GM23338 (cell line): ENCODE measurements at regions not wholly inside any gene's neighbourhood (a gene's known extent, or its start where the extent isn't known, plus 50 kb on each side); places are given as distances from the start of the nearest gene placed in this dataset.

Experiments
- ATAC-seq: fragments of 200-7000 bp; cut with Tn5 transposase; 3 replicates; pipeline ENCODE4 v1.9.1; 2020
- DNase-seq: peaks from one replicate; pipeline ENCODE4 v3.0.0-alpha.2; 2015; ENCODE audit warnings: low spot score
- H2AFZ ChIP-seq: fragments of 200-600 bp; sonication (generic); 2 replicates; pipeline ENCODE4 v1.8.0; 2016; ENCODE audit warnings: antibody characterized with exemption, mild to moderate bottlenecking, moderate library complexity
- H3F3A ChIP-seq: fragments of 200-600 bp; sonication (generic); replicated peaks from 2 replicates; pipeline ENCODE4 v1.8.0; 2017; ENCODE audit warnings: antibody characterized with exemption, mixed run types, low read depth
- H3K27ac ChIP-seq: fragments of 200-600 bp; sonication (generic); 2 replicates; pipeline ENCODE4 v1.6.1; 2016; ENCODE audit warnings: low read depth
- H3K27me3 ChIP-seq: fragments of 200-600 bp; sonication (generic); 2 replicates; pipeline ENCODE4 v1.8.0; 2016; ENCODE audit warnings: mild to moderate bottlenecking, mixed run types, moderate library complexity; ENCODE audit not compliant: insufficient read depth
- H3K36me3 ChIP-seq: fragments of 200-600 bp; sonication (generic); 2 replicates; pipeline ENCODE4 v1.8.0; 2016; ENCODE audit warnings: mild to moderate bottlenecking; ENCODE audit not compliant: insufficient read depth
- H3K4me1 ChIP-seq: fragments of 200-600 bp; sonication (generic); 2 replicates; pipeline ENCODE4 v1.8.0; 2016; ENCODE audit warnings: mild to moderate bottlenecking, moderate library complexity; ENCODE audit not compliant: insufficient read depth
- H3K4me2 ChIP-seq: fragments of 200-600 bp; sonication (generic); 2 replicates; pipeline ENCODE4 v1.7.1; 2017; ENCODE audit warnings: mixed run types
- H3K4me3 ChIP-seq: fragments of 200-600 bp; sonication (generic); 2 replicates; pipeline ENCODE4 v1.6.1; 2016; ENCODE audit warnings: mixed run types
- H3K79me2 ChIP-seq: fragments of 200-600 bp; sonication (generic); replicated peaks from 2 replicates; pipeline ENCODE4 v1.8.0; 2017; ENCODE audit warnings: mild to moderate bottlenecking; ENCODE audit not compliant: insufficient read depth
- H3K9me2 ChIP-seq: fragments of 200-600 bp; sonication (generic); 2 replicates; pipeline ENCODE4 v1.8.0; 2017; ENCODE audit not compliant: insufficient read depth
- H4K20me1 ChIP-seq: fragments of 200-600 bp; sonication (generic); replicated peaks from 2 replicates; pipeline ENCODE4 v1.8.0; 2017; ENCODE audit warnings: mild to moderate bottlenecking; ENCODE audit not compliant: insufficient read depth
- H3K27ac Mint-ChIP-seq: 2 replicates; pipeline ENCODE4 v1.8.0; 2020; ENCODE audit warnings: inconsistent platforms, mild to moderate bottlenecking, moderate library complexity, mixed read lengths
- H3K27me3 Mint-ChIP-seq: 3 replicates; pipeline ENCODE4 v1.8.0; 2022; ENCODE audit warnings: low read depth, mild to moderate bottlenecking, moderate library complexity, mixed read lengths, inconsistent platforms; ENCODE audit not compliant: insufficient read depth, poor library complexity
- H3K36me3 Mint-ChIP-seq: 3 replicates; pipeline ENCODE4 v1.8.0; 2021; ENCODE audit warnings: low read depth, mild to moderate bottlenecking, inconsistent platforms, moderate library complexity, mixed read lengths
- H3K4me1 Mint-ChIP-seq: 3 replicates; pipeline ENCODE4 v1.8.0; 2020; ENCODE audit warnings: mild to moderate bottlenecking, inconsistent platforms, mixed read lengths
- H3K4me3 Mint-ChIP-seq: 3 replicates; pipeline ENCODE4 v1.8.0; 2021; ENCODE audit warnings: moderate library complexity, mild to moderate bottlenecking, inconsistent platforms, mixed read lengths
- H3K9me3 Mint-ChIP-seq: 3 replicates; pipeline ENCODE4 v1.8.0; 2020; ENCODE audit warnings: moderate library complexity, mild to moderate bottlenecking, inconsistent platforms, mixed read lengths
- EZH2 ChIP-seq: fragments of 200-600 bp; sonication (generic); IDR thresholded peaks from one replicate; pipeline ENCODE4 v1.8.0; 2017; ENCODE audit warnings: antibody characterized with exemption, mild to moderate bottlenecking, low read depth; ENCODE audit not compliant: unreplicated experiment
- JUNB ChIP-seq: IDR thresholded peaks from one replicate; pipeline ENCODE4 v1.6.1; 2016; ENCODE audit warnings: antibody characterized with exemption; ENCODE audit not compliant: unreplicated experiment
- NANOG ChIP-seq: IDR thresholded peaks from 2 replicates; pipeline ENCODE4 v1.6.1; 2016; ENCODE audit warnings: antibody characterized with exemption, borderline replicate concordance
- POLR2AphosphoS5 ChIP-seq: IDR thresholded peaks from 2 replicates; pipeline ENCODE4 v1.6.1; 2016; ENCODE audit warnings: antibody characterized with exemption, low read depth
- STAT1 ChIP-seq: IDR thresholded peaks from one replicate; pipeline ENCODE4 v1.6.1; 2016; ENCODE audit warnings: antibody characterized with exemption; ENCODE audit not compliant: unreplicated experiment
- ZNF114 ChIP-seq: fragments of 250-450 bp; sonication (Bioruptor Pico); IDR thresholded peaks from 2 replicates; pipeline ENCODE4 v1.5.0; 2020; ENCODE audit warnings: mild to moderate bottlenecking, moderate library complexity
- ZNF331 ChIP-seq: fragments of 250-450 bp; sonication (Bioruptor Pico); IDR thresholded peaks from 2 replicates; pipeline ENCODE4 v1.5.0; 2020; ENCODE audit warnings: low read depth, mild to moderate bottlenecking, moderate library complexity
- TF ChIP-seq, protein P1 (sequence below): IDR thresholded peaks from 2 replicates; pipeline ENCODE4 v1.6.1; 2016; ENCODE audit warnings: antibody characterized with exemption
- TF ChIP-seq, protein P2 (sequence below): IDR thresholded peaks from one replicate; pipeline ENCODE4 v1.6.1; 2018; ENCODE audit warnings: antibody characterized with exemption; ENCODE audit not compliant: unreplicated experiment
- TF ChIP-seq, protein P3 (sequence below), 2 experiments: fragments of 200-600 bp in 1 of 2; sonication (generic) in 1 of 2; conservative IDR thresholded peaks; 2 replicates each; pipeline versions ENCODE4 v1.5.1 to v1.6.1; 2016 to 2017; ENCODE audit warnings: antibody characterized with exemption in 2 of 2, low read depth in 2 of 2, mild to moderate bottlenecking in 2 of 2, moderate library complexity in 1 of 2
- TF ChIP-seq, protein P4 (sequence below): fragments of 250-450 bp; sonication (Bioruptor Pico); IDR thresholded peaks from 2 replicates; pipeline ENCODE4 v1.5.0; 2020; ENCODE audit warnings: mild to moderate bottlenecking, moderate library complexity

DNA sequence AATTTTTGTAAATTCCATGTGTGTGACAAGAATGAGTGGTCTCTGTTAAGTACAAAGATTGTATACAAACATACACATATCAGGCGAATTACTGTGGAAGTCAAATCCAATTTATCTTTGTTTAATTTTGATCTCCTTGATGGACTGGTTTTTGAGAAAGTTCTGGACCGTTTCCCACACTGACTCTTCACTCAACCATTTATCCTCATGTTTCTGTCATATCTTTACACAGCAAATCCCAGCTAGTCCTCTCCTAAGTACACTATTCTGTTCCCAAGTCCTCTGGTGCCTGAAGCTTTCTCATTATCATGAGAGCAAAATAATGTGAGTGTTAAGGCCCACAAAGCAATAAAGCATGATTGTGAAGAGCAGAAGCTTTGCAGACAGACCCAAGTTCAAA lies 189.9 kb downstream of the WNT5A start:
- Histone ChIP-seq H3K27me3 (no peaks in the 10 kb centered on the region), H2AFZ (no peak overlapping the region), H4K20me1 (no peaks in the 10 kb centered on the region), H3K4me2 (no peak overlapping the region), H3K27ac (no peak overlapping the region), H3F3A (no peaks in the 10 kb centered on the region), H3K36me3 (no peaks in the 10 kb centered on the region), H3K79me2 (no peaks in the 10 kb centered on the region), H3K9me2 (no peaks in the 10 kb centered on the region; the same call in 1 of the 2 replicates), H3K4me1 (peaks cover 5% of the 10 kb centered on the region; the same call in 1 of the 2 replicates), H3K4me3 (no peak overlapping the region)
- H3K4me1 Mint-ChIP-seq, result peaks cover 8% of the 10 kb centered on the region
- H3K4me3 Mint-ChIP-seq, result no peak overlapping the region
- H3K36me3 Mint-ChIP-seq, result no peaks in the 10 kb centered on the region
- no peak overlapping the region for H3K27ac Mint-ChIP-seq
- no peak for TF ChIP-seq ZNF114
- no peak for TF ChIP-seq NANOG
- TF ChIP-seq, protein P1, sequence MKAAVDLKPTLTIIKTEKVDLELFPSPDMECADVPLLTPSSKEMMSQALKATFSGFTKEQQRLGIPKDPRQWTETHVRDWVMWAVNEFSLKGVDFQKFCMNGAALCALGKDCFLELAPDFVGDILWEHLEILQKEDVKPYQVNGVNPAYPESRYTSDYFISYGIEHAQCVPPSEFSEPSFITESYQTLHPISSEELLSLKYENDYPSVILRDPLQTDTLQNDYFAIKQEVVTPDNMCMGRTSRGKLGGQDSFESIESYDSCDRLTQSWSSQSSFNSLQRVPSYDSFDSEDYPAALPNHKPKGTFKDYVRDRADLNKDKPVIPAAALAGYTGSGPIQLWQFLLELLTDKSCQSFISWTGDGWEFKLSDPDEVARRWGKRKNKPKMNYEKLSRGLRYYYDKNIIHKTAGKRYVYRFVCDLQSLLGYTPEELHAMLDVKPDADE, result no peak
- TF ChIP-seq STAT1, result no peak
- TF ChIP-seq EZH2, result no peak
- TF ChIP-seq POLR2AphosphoS5, result no peak
- TF ChIP-seq, protein P2, sequence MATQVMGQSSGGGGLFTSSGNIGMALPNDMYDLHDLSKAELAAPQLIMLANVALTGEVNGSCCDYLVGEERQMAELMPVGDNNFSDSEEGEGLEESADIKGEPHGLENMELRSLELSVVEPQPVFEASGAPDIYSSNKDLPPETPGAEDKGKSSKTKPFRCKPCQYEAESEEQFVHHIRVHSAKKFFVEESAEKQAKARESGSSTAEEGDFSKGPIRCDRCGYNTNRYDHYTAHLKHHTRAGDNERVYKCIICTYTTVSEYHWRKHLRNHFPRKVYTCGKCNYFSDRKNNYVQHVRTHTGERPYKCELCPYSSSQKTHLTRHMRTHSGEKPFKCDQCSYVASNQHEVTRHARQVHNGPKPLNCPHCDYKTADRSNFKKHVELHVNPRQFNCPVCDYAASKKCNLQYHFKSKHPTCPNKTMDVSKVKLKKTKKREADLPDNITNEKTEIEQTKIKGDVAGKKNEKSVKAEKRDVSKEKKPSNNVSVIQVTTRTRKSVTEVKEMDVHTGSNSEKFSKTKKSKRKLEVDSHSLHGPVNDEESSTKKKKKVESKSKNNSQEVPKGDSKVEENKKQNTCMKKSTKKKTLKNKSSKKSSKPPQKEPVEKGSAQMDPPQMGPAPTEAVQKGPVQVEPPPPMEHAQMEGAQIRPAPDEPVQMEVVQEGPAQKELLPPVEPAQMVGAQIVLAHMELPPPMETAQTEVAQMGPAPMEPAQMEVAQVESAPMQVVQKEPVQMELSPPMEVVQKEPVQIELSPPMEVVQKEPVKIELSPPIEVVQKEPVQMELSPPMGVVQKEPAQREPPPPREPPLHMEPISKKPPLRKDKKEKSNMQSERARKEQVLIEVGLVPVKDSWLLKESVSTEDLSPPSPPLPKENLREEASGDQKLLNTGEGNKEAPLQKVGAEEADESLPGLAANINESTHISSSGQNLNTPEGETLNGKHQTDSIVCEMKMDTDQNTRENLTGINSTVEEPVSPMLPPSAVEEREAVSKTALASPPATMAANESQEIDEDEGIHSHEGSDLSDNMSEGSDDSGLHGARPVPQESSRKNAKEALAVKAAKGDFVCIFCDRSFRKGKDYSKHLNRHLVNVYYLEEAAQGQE, result no peak
- TF ChIP-seq, protein P3, sequence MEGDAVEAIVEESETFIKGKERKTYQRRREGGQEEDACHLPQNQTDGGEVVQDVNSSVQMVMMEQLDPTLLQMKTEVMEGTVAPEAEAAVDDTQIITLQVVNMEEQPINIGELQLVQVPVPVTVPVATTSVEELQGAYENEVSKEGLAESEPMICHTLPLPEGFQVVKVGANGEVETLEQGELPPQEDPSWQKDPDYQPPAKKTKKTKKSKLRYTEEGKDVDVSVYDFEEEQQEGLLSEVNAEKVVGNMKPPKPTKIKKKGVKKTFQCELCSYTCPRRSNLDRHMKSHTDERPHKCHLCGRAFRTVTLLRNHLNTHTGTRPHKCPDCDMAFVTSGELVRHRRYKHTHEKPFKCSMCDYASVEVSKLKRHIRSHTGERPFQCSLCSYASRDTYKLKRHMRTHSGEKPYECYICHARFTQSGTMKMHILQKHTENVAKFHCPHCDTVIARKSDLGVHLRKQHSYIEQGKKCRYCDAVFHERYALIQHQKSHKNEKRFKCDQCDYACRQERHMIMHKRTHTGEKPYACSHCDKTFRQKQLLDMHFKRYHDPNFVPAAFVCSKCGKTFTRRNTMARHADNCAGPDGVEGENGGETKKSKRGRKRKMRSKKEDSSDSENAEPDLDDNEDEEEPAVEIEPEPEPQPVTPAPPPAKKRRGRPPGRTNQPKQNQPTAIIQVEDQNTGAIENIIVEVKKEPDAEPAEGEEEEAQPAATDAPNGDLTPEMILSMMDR (conservative IDR thresholded peaks at IDR 0.05; ENCODE audit: low read depth in 2 of 2), result no peak
- TF ChIP-seq, protein P4, sequence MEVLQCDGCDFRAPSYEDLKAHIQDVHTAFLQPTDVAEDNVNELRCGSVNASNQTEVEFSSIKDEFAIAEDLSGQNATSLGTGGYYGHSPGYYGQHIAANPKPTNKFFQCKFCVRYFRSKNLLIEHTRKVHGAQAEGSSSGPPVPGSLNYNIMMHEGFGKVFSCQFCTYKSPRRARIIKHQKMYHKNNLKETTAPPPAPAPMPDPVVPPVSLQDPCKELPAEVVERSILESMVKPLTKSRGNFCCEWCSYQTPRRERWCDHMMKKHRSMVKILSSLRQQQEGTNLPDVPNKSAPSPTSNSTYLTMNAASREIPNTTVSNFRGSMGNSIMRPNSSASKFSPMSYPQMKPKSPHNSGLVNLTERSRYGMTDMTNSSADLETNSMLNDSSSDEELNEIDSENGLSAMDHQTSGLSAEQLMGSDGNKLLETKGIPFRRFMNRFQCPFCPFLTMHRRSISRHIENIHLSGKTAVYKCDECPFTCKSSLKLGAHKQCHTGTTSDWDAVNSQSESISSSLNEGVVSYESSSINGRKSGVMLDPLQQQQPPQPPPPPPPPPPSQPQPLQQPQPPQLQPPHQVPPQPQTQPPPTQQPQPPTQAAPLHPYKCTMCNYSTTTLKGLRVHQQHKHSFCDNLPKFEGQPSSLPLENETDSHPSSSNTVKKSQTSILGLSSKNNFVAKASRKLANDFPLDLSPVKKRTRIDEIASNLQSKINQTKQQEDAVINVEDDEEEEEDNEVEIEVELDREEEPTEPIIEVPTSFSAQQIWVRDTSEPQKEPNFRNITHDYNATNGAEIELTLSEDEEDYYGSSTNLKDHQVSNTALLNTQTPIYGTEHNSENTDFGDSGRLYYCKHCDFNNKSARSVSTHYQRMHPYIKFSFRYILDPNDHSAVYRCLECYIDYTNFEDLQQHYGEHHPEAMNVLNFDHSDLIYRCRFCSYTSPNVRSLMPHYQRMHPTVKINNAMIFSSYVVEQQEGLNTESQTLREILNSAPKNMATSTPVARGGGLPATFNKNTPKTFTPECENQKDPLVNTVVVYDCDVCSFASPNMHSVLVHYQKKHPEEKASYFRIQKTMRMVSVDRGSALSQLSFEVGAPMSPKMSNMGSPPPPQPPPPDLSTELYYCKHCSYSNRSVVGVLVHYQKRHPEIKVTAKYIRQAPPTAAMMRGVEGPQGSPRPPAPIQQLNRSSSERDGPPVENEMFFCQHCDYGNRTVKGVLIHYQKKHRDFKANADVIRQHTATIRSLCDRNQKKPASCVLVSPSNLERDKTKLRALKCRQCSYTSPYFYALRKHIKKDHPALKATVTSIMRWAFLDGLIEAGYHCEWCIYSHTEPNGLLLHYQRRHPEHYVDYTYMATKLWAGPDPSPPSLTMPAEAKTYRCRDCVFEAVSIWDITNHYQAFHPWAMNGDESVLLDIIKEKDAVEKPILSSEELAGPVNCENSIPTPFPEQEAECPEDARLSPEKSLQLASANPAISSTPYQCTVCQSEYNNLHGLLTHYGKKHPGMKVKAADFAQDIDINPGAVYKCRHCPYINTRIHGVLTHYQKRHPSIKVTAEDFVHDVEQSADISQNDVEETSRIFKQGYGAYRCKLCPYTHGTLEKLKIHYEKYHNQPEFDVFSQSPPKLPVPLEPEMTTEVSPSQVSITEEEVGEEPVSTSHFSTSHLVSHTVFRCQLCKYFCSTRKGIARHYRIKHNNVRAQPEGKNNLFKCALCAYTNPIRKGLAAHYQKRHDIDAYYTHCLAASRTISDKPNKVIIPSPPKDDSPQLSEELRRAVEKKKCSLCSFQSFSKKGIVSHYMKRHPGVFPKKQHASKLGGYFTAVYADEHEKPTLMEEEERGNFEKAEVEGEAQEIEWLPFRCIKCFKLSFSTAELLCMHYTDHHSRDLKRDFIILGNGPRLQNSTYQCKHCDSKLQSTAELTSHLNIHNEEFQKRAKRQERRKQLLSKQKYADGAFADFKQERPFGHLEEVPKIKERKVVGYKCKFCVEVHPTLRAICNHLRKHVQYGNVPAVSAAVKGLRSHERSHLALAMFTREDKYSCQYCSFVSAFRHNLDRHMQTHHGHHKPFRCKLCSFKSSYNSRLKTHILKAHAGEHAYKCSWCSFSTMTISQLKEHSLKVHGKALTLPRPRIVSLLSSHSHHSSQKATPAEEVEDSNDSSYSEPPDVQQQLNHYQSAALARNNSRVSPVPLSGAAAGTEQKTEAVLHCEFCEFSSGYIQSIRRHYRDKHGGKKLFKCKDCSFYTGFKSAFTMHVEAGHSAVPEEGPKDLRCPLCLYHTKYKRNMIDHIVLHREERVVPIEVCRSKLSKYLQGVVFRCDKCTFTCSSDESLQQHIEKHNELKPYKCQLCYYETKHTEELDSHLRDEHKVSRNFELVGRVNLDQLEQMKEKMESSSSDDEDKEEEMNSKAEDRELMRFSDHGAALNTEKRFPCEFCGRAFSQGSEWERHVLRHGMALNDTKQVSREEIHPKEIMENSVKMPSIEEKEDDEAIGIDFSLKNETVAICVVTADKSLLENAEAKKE (CRISPR knock-in tag), result no peak
- TF ChIP-seq JUNB, result no peak
- no peak for TF ChIP-seq ZNF331
- H3K9me3 Mint-ChIP-seq, result no peaks in the 10 kb centered on the region
- DNase-seq (no peak), ATAC-seq (no peak)
- H3K27me3 Mint-ChIP-seq, result no peaks in the 10 kb centered on the region
